ENCODE measurements at regions not wholly inside any gene's neighbourhood (a gene's known extent, or its start where the extent isn't known, plus 50 kb on each side); places are given as distances from the start of the nearest gene placed in this dataset.
"Not testable (repeated sequence)": the region's sequence is repeated elsewhere in the genome, so short reads cannot be mapped to it uniquely, and the experiment has no call there.

DNA sequence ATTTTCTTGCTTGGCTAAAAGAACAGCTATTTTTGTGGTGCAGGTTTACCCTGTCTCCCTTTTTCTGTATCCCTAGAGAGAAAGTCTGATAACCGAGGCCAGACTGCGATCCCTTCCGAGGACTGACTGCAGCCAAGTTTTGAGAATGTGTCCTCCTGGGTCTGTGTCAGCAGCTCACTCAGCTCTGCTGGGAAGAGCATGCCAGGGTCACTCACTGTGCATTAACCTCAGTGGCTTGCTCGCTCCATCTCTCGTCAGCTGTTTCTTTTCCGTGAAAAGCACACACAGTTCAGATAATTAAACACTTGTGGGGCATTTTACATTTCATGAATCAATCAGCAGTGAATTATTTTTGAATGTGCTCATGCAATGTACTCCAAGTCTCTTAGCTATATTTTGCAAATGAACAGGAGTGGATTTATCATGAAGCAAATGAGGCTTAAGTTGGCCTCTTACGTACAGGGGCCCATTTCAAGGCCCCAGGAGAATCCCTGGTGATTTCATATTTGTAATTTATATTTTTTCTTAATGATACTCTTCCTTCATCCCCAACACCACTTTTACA, 252.1 kb downstream of the SMARCA2 start:
- H3K4me3 ChIP-seq (ENCODE audit: control insufficient read depth, low read depth, low read length), result no peak overlapping the region
- DNase-seq (ENCODE audit: low read depth), result no peak
- TF ChIP-seq, protein P1, sequence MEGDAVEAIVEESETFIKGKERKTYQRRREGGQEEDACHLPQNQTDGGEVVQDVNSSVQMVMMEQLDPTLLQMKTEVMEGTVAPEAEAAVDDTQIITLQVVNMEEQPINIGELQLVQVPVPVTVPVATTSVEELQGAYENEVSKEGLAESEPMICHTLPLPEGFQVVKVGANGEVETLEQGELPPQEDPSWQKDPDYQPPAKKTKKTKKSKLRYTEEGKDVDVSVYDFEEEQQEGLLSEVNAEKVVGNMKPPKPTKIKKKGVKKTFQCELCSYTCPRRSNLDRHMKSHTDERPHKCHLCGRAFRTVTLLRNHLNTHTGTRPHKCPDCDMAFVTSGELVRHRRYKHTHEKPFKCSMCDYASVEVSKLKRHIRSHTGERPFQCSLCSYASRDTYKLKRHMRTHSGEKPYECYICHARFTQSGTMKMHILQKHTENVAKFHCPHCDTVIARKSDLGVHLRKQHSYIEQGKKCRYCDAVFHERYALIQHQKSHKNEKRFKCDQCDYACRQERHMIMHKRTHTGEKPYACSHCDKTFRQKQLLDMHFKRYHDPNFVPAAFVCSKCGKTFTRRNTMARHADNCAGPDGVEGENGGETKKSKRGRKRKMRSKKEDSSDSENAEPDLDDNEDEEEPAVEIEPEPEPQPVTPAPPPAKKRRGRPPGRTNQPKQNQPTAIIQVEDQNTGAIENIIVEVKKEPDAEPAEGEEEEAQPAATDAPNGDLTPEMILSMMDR (IDR thresholded peaks at IDR 0.05; ENCODE audit: control insufficient read depth, insufficient read depth, low read depth, low read length, missing control alignments), result no peak

DNA sequence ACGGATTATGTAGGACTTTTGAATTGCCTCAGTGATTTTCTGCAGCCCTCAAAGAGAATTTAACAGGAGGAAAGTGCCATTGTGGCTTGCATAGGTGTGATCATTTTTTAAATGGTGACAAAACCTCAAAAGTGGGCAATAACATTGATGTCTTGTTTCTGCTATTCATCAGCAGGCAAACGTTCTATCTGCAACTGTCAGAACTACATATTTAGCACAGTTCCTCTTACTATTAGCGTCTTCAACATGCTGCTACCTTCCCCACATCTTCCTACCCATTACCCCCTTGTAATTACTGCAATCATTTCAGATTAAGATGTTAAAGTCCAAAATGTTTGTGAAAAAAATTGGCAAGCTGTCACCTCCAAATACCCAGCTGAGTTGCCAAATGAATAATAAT, 254.6 kb downstream of the SMARCA2 start:
- TF ChIP-seq, protein P1 (IDR thresholded peaks at IDR 0.05; ENCODE audit: control insufficient read depth, insufficient read depth, low read depth, low read length, missing control alignments), result no peak
- H3K4me3 ChIP-seq (ENCODE audit: control insufficient read depth, low read depth, low read length), result no peak overlapping the region
- no peak for DNase-seq (ENCODE audit: low read depth)

DNA sequence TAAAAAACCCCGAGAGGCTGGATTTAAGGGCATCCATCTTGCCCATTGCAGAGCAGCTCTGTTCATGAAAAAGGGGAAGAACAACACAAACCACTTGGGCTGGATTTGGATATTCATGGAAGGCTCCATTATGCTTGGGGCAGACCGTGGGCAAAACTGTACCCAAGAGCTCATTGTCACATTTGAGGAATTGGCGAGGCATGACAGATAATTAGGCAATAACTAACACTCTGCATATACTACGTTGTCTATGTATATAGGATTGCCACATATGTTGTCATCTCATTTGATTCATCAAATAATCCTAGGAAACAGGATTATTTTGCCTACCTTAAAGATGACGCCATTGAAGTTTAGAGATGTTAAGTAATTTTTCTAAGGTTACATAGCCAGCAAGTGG, 255.4 kb downstream of the SMARCA2 start:
- no peak for DNase-seq (ENCODE audit: low read depth)
- TF ChIP-seq, protein P1 (IDR thresholded peaks at IDR 0.05; ENCODE audit: control insufficient read depth, insufficient read depth, low read depth, low read length, missing control alignments), result no peak
- H3K4me3 ChIP-seq (ENCODE audit: control insufficient read depth, low read depth, low read length), result no peak overlapping the region

DNA sequence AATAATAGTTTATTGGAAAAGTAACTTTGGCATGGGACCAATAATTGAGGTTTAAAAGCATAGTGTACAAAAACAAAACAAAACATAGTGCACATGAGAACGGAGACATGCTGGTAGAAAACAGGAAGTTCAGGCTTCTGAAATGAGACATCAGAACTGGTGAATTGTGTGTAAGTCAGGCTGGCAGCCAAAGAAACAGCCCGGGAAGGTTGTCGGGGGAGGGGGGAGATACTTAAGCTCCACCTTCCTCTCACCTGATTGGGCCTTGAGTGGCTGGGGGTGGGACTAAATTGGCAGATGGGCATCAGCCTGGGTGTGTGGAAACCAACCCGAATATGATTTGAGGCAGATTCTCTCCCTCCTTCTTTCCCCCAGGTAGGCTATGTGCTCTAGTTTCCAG, 256.3 kb downstream of the SMARCA2 start:
- DNase-seq (ENCODE audit: low read depth), result no peak
- TF ChIP-seq, protein P1 (IDR thresholded peaks at IDR 0.05; ENCODE audit: control insufficient read depth, insufficient read depth, low read depth, low read length, missing control alignments), result no peak
- H3K4me3 ChIP-seq (ENCODE audit: control insufficient read depth, low read depth, low read length), result no peak overlapping the region

DNA sequence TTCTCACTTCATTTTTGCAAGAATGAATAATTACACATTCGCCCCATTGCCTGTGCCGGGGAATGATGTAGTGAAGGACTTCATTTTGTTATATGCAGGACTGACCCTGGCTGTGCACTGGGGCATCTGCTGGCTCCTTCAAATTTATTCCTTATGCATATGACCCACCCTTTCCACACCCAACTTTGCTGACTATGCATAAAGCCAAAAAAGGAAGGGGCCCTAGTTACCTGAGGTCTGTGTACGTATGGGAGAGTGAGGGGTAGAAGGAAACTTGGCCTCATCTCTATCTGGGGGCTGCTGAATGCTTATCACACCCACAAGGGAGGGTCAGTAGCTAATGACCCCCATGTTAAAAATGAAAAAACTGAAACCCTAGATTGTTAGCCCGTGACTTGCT, 259.6 kb downstream of the SMARCA2 start:
- no peak overlapping the region for H3K4me3 ChIP-seq (ENCODE audit: control insufficient read depth, low read depth, low read length)
- TF ChIP-seq, protein P1 (IDR thresholded peaks at IDR 0.05; ENCODE audit: control insufficient read depth, insufficient read depth, low read depth, low read length, missing control alignments), result no peak
- no peak for DNase-seq (ENCODE audit: low read depth)

DNA sequence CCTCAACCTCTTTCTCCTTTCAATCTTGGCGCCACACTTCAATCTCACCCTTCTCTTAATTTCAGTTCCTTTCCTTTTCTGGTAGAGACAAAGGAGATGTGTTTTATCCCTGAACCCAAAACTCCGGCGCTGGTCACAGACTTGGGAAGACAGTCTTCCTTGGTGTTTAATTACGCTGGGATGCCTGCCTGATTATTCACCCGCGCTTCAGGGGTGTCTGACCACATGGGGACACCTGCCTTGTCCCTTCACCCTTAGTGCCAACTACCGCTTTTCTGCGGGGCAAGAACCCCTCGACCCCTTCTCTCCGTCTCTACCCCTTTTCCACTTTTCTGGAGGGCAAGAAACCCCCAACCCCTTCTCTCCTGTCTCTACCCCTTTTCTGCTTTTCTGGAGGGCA, 261.1 kb downstream of the SMARCA2 start:
- DNase-seq (ENCODE audit: low read depth), result no peak
- no peak overlapping the region for H3K4me3 ChIP-seq (ENCODE audit: control insufficient read depth, low read depth, low read length)

DNA sequence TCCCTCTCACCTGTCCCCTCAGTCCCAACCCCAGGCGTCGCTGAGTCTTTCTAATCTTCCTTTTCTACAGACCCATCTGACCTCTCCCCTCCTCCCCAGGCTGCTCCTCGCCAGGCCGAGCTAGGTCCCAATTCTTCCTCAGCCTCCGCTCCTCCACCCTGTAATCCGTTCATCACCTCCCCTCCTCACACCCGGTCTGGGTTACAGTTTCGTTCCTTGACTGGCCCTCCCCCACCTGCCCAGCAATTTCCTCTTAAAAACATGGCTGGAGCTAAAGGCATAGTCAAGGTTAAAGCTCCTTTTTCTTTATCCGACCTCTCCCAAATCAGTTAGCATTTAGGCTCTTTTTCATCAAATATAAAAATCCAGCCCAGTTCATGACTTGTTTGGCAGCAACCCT, 262.0 kb downstream of the SMARCA2 start:
- not testable (repeated sequence) for DNase-seq (ENCODE audit: low read depth); H3K4me3 ChIP-seq (ENCODE audit: control insufficient read depth, low read depth, low read length)

More for the DNA sequence above, 261.1 kb downstream of the SMARCA2 start:
- TF ChIP-seq, protein P1 (IDR thresholded peaks at IDR 0.05; ENCODE audit: control insufficient read depth, insufficient read depth, low read depth, low read length, missing control alignments), result no peak

DNA sequence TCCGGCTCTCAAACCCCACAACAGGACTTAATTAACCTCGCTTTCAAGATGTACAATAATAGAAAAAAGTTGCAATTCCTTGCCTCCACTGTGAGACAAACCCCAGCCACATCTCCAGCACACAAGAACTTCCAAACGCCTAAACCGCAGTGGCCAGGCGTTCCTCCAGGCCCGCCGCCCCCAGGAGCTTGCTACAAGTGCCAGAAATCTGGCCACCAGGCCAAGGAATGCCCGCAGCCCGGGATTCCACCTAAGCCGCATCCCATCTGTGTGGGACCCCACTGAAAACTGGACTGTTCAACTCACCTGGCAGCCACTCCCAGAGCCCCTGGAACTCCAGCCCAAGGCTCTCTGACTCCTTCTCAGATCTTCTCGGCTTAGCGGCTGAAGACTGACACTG, 262.5 kb downstream of the SMARCA2 start:
- not testable (repeated sequence) for DNase-seq (ENCODE audit: low read depth); H3K4me3 ChIP-seq (ENCODE audit: control insufficient read depth, low read depth, low read length)

DNA sequence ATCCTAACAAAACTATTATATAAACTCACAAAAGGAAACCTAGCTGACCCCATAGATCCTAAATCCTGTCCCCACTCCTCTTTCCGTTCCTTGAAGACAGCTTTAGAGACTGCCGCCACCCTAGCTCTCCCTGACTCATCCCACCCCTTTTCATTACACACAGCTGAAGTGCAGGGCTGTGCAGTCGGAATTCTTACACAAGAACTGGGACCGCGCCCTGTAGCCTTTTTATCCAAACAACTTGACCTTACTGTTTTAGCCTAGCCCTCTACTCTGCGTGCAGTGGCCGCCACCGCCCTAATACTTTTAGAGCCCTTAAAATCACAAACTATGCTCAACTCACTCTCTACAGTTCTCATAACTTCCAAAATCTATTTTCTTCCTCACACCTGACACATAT, 264.0 kb downstream of the SMARCA2 start:
- not testable (repeated sequence) for DNase-seq (ENCODE audit: low read depth); H3K4me3 ChIP-seq (ENCODE audit: control insufficient read depth, low read depth, low read length)
